ENCODE measurements at regions not wholly inside any gene's neighbourhood (a gene's known extent, or its start where the extent isn't known, plus 50 kb on each side); places are given as distances from the start of the nearest gene placed in this dataset.

DNA sequence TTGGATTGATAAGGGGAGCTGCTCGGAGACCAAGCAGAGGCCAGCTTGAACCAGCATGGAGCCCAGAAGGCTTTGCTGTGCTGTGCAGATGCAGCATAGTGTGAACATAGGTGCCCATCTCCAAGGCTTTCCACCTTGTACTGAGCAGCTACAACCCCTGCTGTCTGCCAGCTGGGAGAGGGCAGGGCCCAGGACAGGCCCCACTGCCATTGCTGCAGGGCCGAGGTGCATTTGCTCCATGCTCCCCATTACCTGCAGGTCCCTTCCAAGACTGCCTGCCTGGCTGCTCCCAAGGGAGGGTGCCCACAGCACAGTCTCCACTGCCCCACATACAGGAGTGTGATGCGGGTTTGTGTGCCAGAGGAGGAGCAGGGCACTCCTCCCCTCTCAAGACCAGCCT, 1016.0 kb upstream of the INTU start:
- TF ChIP-seq, protein P1, sequence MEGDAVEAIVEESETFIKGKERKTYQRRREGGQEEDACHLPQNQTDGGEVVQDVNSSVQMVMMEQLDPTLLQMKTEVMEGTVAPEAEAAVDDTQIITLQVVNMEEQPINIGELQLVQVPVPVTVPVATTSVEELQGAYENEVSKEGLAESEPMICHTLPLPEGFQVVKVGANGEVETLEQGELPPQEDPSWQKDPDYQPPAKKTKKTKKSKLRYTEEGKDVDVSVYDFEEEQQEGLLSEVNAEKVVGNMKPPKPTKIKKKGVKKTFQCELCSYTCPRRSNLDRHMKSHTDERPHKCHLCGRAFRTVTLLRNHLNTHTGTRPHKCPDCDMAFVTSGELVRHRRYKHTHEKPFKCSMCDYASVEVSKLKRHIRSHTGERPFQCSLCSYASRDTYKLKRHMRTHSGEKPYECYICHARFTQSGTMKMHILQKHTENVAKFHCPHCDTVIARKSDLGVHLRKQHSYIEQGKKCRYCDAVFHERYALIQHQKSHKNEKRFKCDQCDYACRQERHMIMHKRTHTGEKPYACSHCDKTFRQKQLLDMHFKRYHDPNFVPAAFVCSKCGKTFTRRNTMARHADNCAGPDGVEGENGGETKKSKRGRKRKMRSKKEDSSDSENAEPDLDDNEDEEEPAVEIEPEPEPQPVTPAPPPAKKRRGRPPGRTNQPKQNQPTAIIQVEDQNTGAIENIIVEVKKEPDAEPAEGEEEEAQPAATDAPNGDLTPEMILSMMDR (IDR thresholded peaks at IDR 0.05), result no peak
- no peak for TF ChIP-seq EP300 (IDR thresholded peaks at IDR 0.05)
- no peak for TF ChIP-seq POLR2A (IDR thresholded peaks at IDR 0.05)
- no peak for TF ChIP-seq POLR2AphosphoS5 (IDR thresholded peaks at IDR 0.05)

All from suprapubic skin (tissue), 4 donors.